Heart left ventricle (tissue), 13 donors: ENCODE measurements at regions not wholly inside any gene's neighbourhood (a gene's known extent, or its start where the extent isn't known, plus 50 kb on each side); places are given as distances from the start of the nearest gene placed in this dataset.

Experiments used
- CTCF ChIP-seq, 12 donors: fragments of 200-600 bp; sonication (generic) in 4 of 12; IDR thresholded peaks; one replicate each; pipeline versions ENCODE4 v1.5.0 to v1.8.0; 2018 to 2022; ENCODE audit warnings: antibody characterized with exemption in 12 of 12, mild to moderate bottlenecking in 5 of 12
- POLR2A ChIP-seq, 2 donors: fragments of 450-650 bp; IDR thresholded peaks; one replicate each; pipeline ENCODE4 v1.6.1; 2017; ENCODE audit warnings: antibody characterized with exemption in 2 of 2, mild to moderate bottlenecking in 2 of 2, moderate library complexity in 2 of 2
- donor health status: ischemic (EF 13 %, LVEDD 7.1; RV severe dilation, severe dysfunction).
- donor health status: DM: no; HTN: yes; CAD: no.
- donor health status: DM: no; HTN: no; CAD: no.
- donor health status: ischemic (EF 25% LVEDD 6.9; RV normal size, moderate dysfunction).
- donor health status: ischemic (EF 25% LVEDD 5.7; RV mildly dilated, moderate dysfunction).
- donor health status: ischemic (EF 35%, LVEDD 5.7; RV mildly dilated, moderate dysfunction).
- donor health status: nonischemic (EF 11% LVEDD 7.7; RV severe dilation, severe dysfunction).
- donor health status: DM: yes; HTN: yes; CAD: no.
- donor health status: PGD.
- donor health status: ischemic (EF 29% LVEDD 5.4; RV normal size, mild dysfunction).
- donor health status: nonischemic (EF 23%, LVEDD 6.1; RV moderate dilation, normal function).

- TF ChIP-seq CTCF (IDR thresholded peaks at IDR 0.05) (no peak), POLR2A (IDR thresholded peaks at IDR 0.05) (no peak)
Observed at GRCh38 chr10:126833542-126833941, 71.7 kb upstream of the DOCK1 start.
